ENCODE measurements at regions not wholly inside any gene's neighbourhood (a gene's known extent, or its start where the extent isn't known, plus 50 kb on each side); places are given as distances from the start of the nearest gene placed in this dataset.
"Not testable (repeated sequence)": the region's sequence is repeated elsewhere in the genome, so short reads cannot be mapped to it uniquely, and the experiment has no call there.

- H3K27ac ChIP-seq (ENCODE audit: low read depth, low read length): not testable (repeated sequence)
These were observed 207.2 kb downstream of the NPIPA7 start for GRCh38 chr16:16586073-16586651.

GRCh38 chr16:16586969-16587368, 208.0 kb downstream of the NPIPA7 start:
- not testable (repeated sequence) for H3K4me3 ChIP-seq (ENCODE audit: low read depth in 1 of 5, low read length in 5 of 5); H3K4me1 ChIP-seq (ENCODE audit: control insufficient read depth in 5 of 5, insufficient read depth in 5 of 5, low read length in 5 of 5); H3K27me3 ChIP-seq (ENCODE audit: control insufficient read depth in 5 of 5, insufficient read depth in 4 of 5, low read length in 5 of 5); H3K36me3 ChIP-seq (ENCODE audit: control insufficient read depth in 5 of 5, insufficient read depth in 5 of 5, low read length in 5 of 5); H3K9me3 ChIP-seq (ENCODE audit: control insufficient read depth in 5 of 5, low read length in 5 of 5); H3K27ac ChIP-seq (ENCODE audit: low read depth, low read length); H3K9ac ChIP-seq (ENCODE audit: low read length in 5 of 5)

More at GRCh38 chr16:16586073-16586651, 207.2 kb downstream of the NPIPA7 start:
- not testable (repeated sequence) for H3K36me3 ChIP-seq (ENCODE audit: control insufficient read depth in 5 of 5, insufficient read depth in 5 of 5, low read length in 5 of 5); H3K27me3 ChIP-seq (ENCODE audit: control insufficient read depth in 5 of 5, insufficient read depth in 4 of 5, low read length in 5 of 5); H3K9ac ChIP-seq (ENCODE audit: low read length in 5 of 5); H3K4me1 ChIP-seq (ENCODE audit: control insufficient read depth in 5 of 5, insufficient read depth in 5 of 5, low read length in 5 of 5); H3K9me3 ChIP-seq (ENCODE audit: control insufficient read depth in 5 of 5, low read length in 5 of 5); H3K4me3 ChIP-seq (ENCODE audit: low read depth in 1 of 5, low read length in 5 of 5)

- H3K9me3 ChIP-seq (ENCODE audit: control insufficient read depth in 5 of 5, low read length in 5 of 5); H3K36me3 ChIP-seq (ENCODE audit: control insufficient read depth in 5 of 5, insufficient read depth in 5 of 5, low read length in 5 of 5); H3K4me1 ChIP-seq (ENCODE audit: control insufficient read depth in 5 of 5, insufficient read depth in 5 of 5, low read length in 5 of 5); H3K27me3 ChIP-seq (ENCODE audit: control insufficient read depth in 5 of 5, insufficient read depth in 4 of 5, low read length in 5 of 5); H3K9ac ChIP-seq (ENCODE audit: low read length in 5 of 5); H3K4me3 ChIP-seq (ENCODE audit: low read depth in 1 of 5, low read length in 5 of 5); H3K27ac ChIP-seq (ENCODE audit: low read depth, low read length): not testable (repeated sequence)
These were observed 209.5 kb downstream of the NPIPA7 start for GRCh38 chr16:16588436-16588835.

- H3K4me3 ChIP-seq (ENCODE audit: low read depth in 1 of 5, low read length in 5 of 5); H3K9ac ChIP-seq (ENCODE audit: low read length in 5 of 5); H3K4me1 ChIP-seq (ENCODE audit: control insufficient read depth in 5 of 5, insufficient read depth in 5 of 5, low read length in 5 of 5); H3K27me3 ChIP-seq (ENCODE audit: control insufficient read depth in 5 of 5, insufficient read depth in 4 of 5, low read length in 5 of 5); H3K9me3 ChIP-seq (ENCODE audit: control insufficient read depth in 5 of 5, low read length in 5 of 5); H3K27ac ChIP-seq (ENCODE audit: low read depth, low read length); H3K36me3 ChIP-seq (ENCODE audit: control insufficient read depth in 5 of 5, insufficient read depth in 5 of 5, low read length in 5 of 5): not testable (repeated sequence)
These were observed 211.8 kb downstream of the NPIPA7 start for GRCh38 chr16:16590654-16591318.

- H3K4me1 ChIP-seq (ENCODE audit: control insufficient read depth in 5 of 5, insufficient read depth in 5 of 5, low read length in 5 of 5); H3K27ac ChIP-seq (ENCODE audit: low read depth, low read length); H3K9me3 ChIP-seq (ENCODE audit: control insufficient read depth in 5 of 5, low read length in 5 of 5); H3K9ac ChIP-seq (ENCODE audit: low read length in 5 of 5); H3K36me3 ChIP-seq (ENCODE audit: control insufficient read depth in 5 of 5, insufficient read depth in 5 of 5, low read length in 5 of 5); H3K27me3 ChIP-seq (ENCODE audit: control insufficient read depth in 5 of 5, insufficient read depth in 4 of 5, low read length in 5 of 5); H3K4me3 ChIP-seq (ENCODE audit: low read depth in 1 of 5, low read length in 5 of 5): not testable (repeated sequence)
These were observed 214.4 kb downstream of the NPIPA7 start for GRCh38 chr16:16593156-16593863.

GRCh38 chr16:16595029-16595718, 216.2 kb downstream of the NPIPA7 start:
- H3K9ac ChIP-seq (ENCODE audit: low read length in 5 of 5): not testable (repeated sequence)

GRCh38 chr16:16601239-16601638, 222.3 kb downstream of the NPIPA7 start:
- not testable (repeated sequence) for H3K9ac ChIP-seq (ENCODE audit: low read length in 5 of 5); H3K4me1 ChIP-seq (ENCODE audit: control insufficient read depth in 5 of 5, insufficient read depth in 5 of 5, low read length in 5 of 5); H3K36me3 ChIP-seq (ENCODE audit: control insufficient read depth in 5 of 5, insufficient read depth in 5 of 5, low read length in 5 of 5)

More at GRCh38 chr16:16595029-16595718, 216.2 kb downstream of the NPIPA7 start:
- not testable (repeated sequence) for H3K4me1 ChIP-seq (ENCODE audit: control insufficient read depth in 5 of 5, insufficient read depth in 5 of 5, low read length in 5 of 5); H3K27ac ChIP-seq (ENCODE audit: low read depth, low read length); H3K36me3 ChIP-seq (ENCODE audit: control insufficient read depth in 5 of 5, insufficient read depth in 5 of 5, low read length in 5 of 5); H3K9me3 ChIP-seq (ENCODE audit: control insufficient read depth in 5 of 5, low read length in 5 of 5); H3K4me3 ChIP-seq (ENCODE audit: low read depth in 1 of 5, low read length in 5 of 5); H3K27me3 ChIP-seq (ENCODE audit: control insufficient read depth in 5 of 5, insufficient read depth in 4 of 5, low read length in 5 of 5)

GRCh38 chr16:16607401-16608082, 228.6 kb downstream of the NPIPA7 start:
- not testable (repeated sequence) for H3K4me3 ChIP-seq (ENCODE audit: low read depth in 1 of 5, low read length in 5 of 5); H3K9me3 ChIP-seq (ENCODE audit: control insufficient read depth in 5 of 5, low read length in 5 of 5); H3K27me3 ChIP-seq (ENCODE audit: control insufficient read depth in 5 of 5, insufficient read depth in 4 of 5, low read length in 5 of 5); H3K9ac ChIP-seq (ENCODE audit: low read length in 5 of 5); H3K36me3 ChIP-seq (ENCODE audit: control insufficient read depth in 5 of 5, insufficient read depth in 5 of 5, low read length in 5 of 5); H3K27ac ChIP-seq (ENCODE audit: low read depth, low read length); H3K4me1 ChIP-seq (ENCODE audit: control insufficient read depth in 5 of 5, insufficient read depth in 5 of 5, low read length in 5 of 5)

More at GRCh38 chr16:16601239-16601638, 222.3 kb downstream of the NPIPA7 start:
- H3K4me3 ChIP-seq (ENCODE audit: low read depth in 1 of 5, low read length in 5 of 5); H3K27ac ChIP-seq (ENCODE audit: low read depth, low read length); H3K27me3 ChIP-seq (ENCODE audit: control insufficient read depth in 5 of 5, insufficient read depth in 4 of 5, low read length in 5 of 5); H3K9me3 ChIP-seq (ENCODE audit: control insufficient read depth in 5 of 5, low read length in 5 of 5): not testable (repeated sequence)

GRCh38 chr16:16609627-16610026, 230.7 kb downstream of the NPIPA7 start:
- not testable (repeated sequence) for H3K27me3 ChIP-seq (ENCODE audit: control insufficient read depth in 5 of 5, insufficient read depth in 4 of 5, low read length in 5 of 5); H3K4me1 ChIP-seq (ENCODE audit: control insufficient read depth in 5 of 5, insufficient read depth in 5 of 5, low read length in 5 of 5); H3K4me3 ChIP-seq (ENCODE audit: low read depth in 1 of 5, low read length in 5 of 5); H3K9ac ChIP-seq (ENCODE audit: low read length in 5 of 5); H3K9me3 ChIP-seq (ENCODE audit: control insufficient read depth in 5 of 5, low read length in 5 of 5); H3K27ac ChIP-seq (ENCODE audit: low read depth, low read length); H3K36me3 ChIP-seq (ENCODE audit: control insufficient read depth in 5 of 5, insufficient read depth in 5 of 5, low read length in 5 of 5)
